ENCODE measurements at regions not wholly inside any gene's neighbourhood (a gene's known extent, or its start where the extent isn't known, plus 50 kb on each side); places are given as distances from the start of the nearest gene placed in this dataset.
"Not testable (repeated sequence)": the region's sequence is repeated elsewhere in the genome, so short reads cannot be mapped to it uniquely, and the experiment has no call there.

- not testable (repeated sequence) for DNase-seq (ENCODE audit: low spot score)
These were observed 102.8 kb downstream of the POTEB start for GRCh38 chr15:21774760-21775159.

- not testable (repeated sequence) for DNase-seq (ENCODE audit: low spot score)
These were observed 111.0 kb downstream of the POTEB start for GRCh38 chr15:21766524-21766923.

GRCh38 chr15:21763756-21764155, 113.8 kb downstream of the POTEB start:
- not testable (repeated sequence) for DNase-seq (ENCODE audit: low spot score)

- not testable (repeated sequence) for DNase-seq (ENCODE audit: low spot score)
These were observed 117.1 kb downstream of the POTEB start for GRCh38 chr15:21760250-21761023.

- peak; percentile 2 for DNase-seq (ENCODE audit: low spot score)
These were observed 118.0 kb downstream of the POTEB start for GRCh38 chr15:21759401-21760165.

GRCh38 chr15:21753838-21754237, 123.7 kb downstream of the POTEB start:
- not testable (repeated sequence) for DNase-seq (ENCODE audit: low spot score)

- DNase-seq (ENCODE audit: low spot score): not testable (repeated sequence)
These were observed 125.2 kb downstream of the POTEB start for GRCh38 chr15:21752124-21752957.

- DNase-seq (ENCODE audit: low spot score): not testable (repeated sequence)
These were observed 128.4 kb downstream of the POTEB start for GRCh38 chr15:21749173-21749572.

- DNase-seq (ENCODE audit: low spot score): not testable (repeated sequence)
These were observed 133.2 kb downstream of the POTEB start for GRCh38 chr15:21744245-21744915.

- not testable (repeated sequence) for DNase-seq (ENCODE audit: low spot score)
These were observed 135.5 kb downstream of the POTEB start for GRCh38 chr15:21742067-21742466.

- not testable (repeated sequence) for DNase-seq (ENCODE audit: low spot score)
These were observed 139.5 kb downstream of the POTEB start for GRCh38 chr15:21738003-21738402.

- not testable (repeated sequence) for DNase-seq (ENCODE audit: low spot score)
These were observed 141.1 kb downstream of the POTEB start for GRCh38 chr15:21736443-21736842.

GRCh38 chr15:21735837-21736236, 141.7 kb downstream of the POTEB start:
- DNase-seq (ENCODE audit: low spot score): not testable (repeated sequence)

- not testable (repeated sequence) for DNase-seq (ENCODE audit: low spot score)
These were observed 142.2 kb downstream of the POTEB start for GRCh38 chr15:21735368-21735767.

GRCh38 chr15:21731496-21731895, 146.0 kb downstream of the POTEB start:
- not testable (repeated sequence) for DNase-seq (ENCODE audit: low spot score)

GRCh38 chr15:21730427-21731405, 146.8 kb downstream of the POTEB start:
- DNase-seq (ENCODE audit: low spot score): not testable (repeated sequence)

- DNase-seq (ENCODE audit: low spot score): not testable (repeated sequence)
These were observed 152.5 kb downstream of the POTEB start for GRCh38 chr15:21724988-21725387.

- not testable (repeated sequence) for DNase-seq (ENCODE audit: low spot score)
These were observed 156.4 kb downstream of the POTEB start for GRCh38 chr15:21721115-21721514.

- not testable (repeated sequence) for DNase-seq (ENCODE audit: low spot score)
These were observed 158.8 kb downstream of the POTEB start for GRCh38 chr15:21718779-21719178.

GRCh38 chr15:21718108-21718507, 159.4 kb downstream of the POTEB start:
- DNase-seq (ENCODE audit: low spot score): not testable (repeated sequence)
